HepG2 (cell line): ENCODE measurements at regions not wholly inside any gene's neighbourhood (a gene's known extent, or its start where the extent isn't known, plus 50 kb on each side); places are given as distances from the start of the nearest gene placed in this dataset.

Experiments
- ATAC-seq: fragments of 200-7000 bp; cut with Tn5 transposase; 3 replicates; pipeline ENCODE4 v1.9.1; 2020; ENCODE audit warnings: mild to moderate bottlenecking, moderate library complexity
- BruUV-seq: library from RNA; stranded (reverse); fragments of 400-500 nt; replicated peaks from 2 replicates; lab custom pipeline; 2021; lab: Mats Ljungman, UMichigan
- CTCF ChIA-PET: fragments of 300-600 bp; formaldehyde crosslinking; extraction: SDS; loops from one replicate; lab custom pipeline; 2021; ENCODE audit warnings: low total read pairs, inconsistent platforms, low intra/inter-chr PET ratio; lab: Yijun Ruan, JAX
- POLR2A ChIA-PET: fragments of 350-600 bp; sonication (Branson Sonifier 250); formaldehyde crosslinking; loops from one replicate; lab custom pipeline; 2020; ENCODE audit warnings: antibody characterized with exemption, inconsistent platforms; lab: Yijun Ruan, JAX
- DNase-seq: peaks from one replicate; pipeline ENCODE4 v3.0.0-alpha.2; 2015; ENCODE audit warnings: low spot score
- FAIRE-seq: peaks from 3 replicates; lab custom pipeline; 2011; peaks lifted over from hg19 to GRCh38; lab: Jason Lieb, UNC
- H2AFZ ChIP-seq: one replicate; pipeline ENCODE4 v1.6.1; 2011; ENCODE audit warnings: low read length, inconsistent platforms
- H3K27ac ChIP-seq: fragments of 300-600 bp; 3 replicates; pipeline ENCODE4 v1.8.0; 2011; ENCODE audit warnings: mixed run types, mild to moderate bottlenecking, mixed read lengths, low read length, inconsistent platforms; ENCODE audit not compliant: insufficient read depth; ENCODE audit errors: extremely low read length
- H3K27me3 ChIP-seq, 2 experiments: fragments of 200-600 bp in 1 of 2; 2 replicates in 1 of 2; 3 replicates in 1 of 2; pipeline versions ENCODE4 v1.6.0 to v1.8.0; 2011; ENCODE audit warnings: low read length in 2 of 2, mild to moderate bottlenecking in 2 of 2, moderate library complexity in 2 of 2, inconsistent platforms in 1 of 2; ENCODE audit not compliant: insufficient read depth in 2 of 2, control insufficient read depth in 1 of 2
- H3K36me3 ChIP-seq, 2 experiments: fragments of 200-600 bp in 1 of 2; replicated peaks in 1 of 2; 2 replicates in 1 of 2; 3 replicates in 1 of 2; pipeline versions ENCODE4 v1.5.1 to v1.8.0; 2011; ENCODE audit warnings: low read length in 2 of 2, inconsistent platforms in 1 of 2; ENCODE audit not compliant: insufficient read depth in 2 of 2, control insufficient read depth in 1 of 2
- H3K4me1 ChIP-seq: 2 replicates; pipeline ENCODE4 v1.5.1; 2012; ENCODE audit warnings: low read length, inconsistent platforms; ENCODE audit not compliant: insufficient read depth
- H3K4me2 ChIP-seq: 2 replicates; pipeline ENCODE4 v1.6.0; 2011; ENCODE audit warnings: low read depth, low read length, inconsistent platforms
- H3K4me3 ChIP-seq, 3 experiments: fragments of 200-600 bp in 1 of 3; sonication (generic), shearing (Covaris generic) in 1 of 3; replicated peaks in 1 of 3; 2 replicates each; pipeline ENCODE4 v1.5.1; 2011 to 2016; ENCODE audit warnings: low read length in 3 of 3, inconsistent platforms in 2 of 3, low read depth in 2 of 3, mild to moderate bottlenecking in 2 of 3, control low read depth in 1 of 3, mixed read lengths in 1 of 3; ENCODE audit not compliant: insufficient read depth in 1 of 3
- H3K79me2 ChIP-seq: one replicate; pipeline ENCODE4 v1.6.1; 2011; ENCODE audit warnings: low read length, inconsistent platforms; ENCODE audit not compliant: insufficient read depth
- H3K9ac ChIP-seq: 2 replicates; pipeline ENCODE4 v1.6.0; 2011; ENCODE audit warnings: mild to moderate bottlenecking, low read depth, low read length, inconsistent platforms; ENCODE audit not compliant: insufficient read depth
- H3K9me3 ChIP-seq: 2 replicates; pipeline ENCODE4 v1.5.1; 2012; ENCODE audit warnings: mild to moderate bottlenecking, low read length
- H4K20me1 ChIP-seq: 2 replicates; pipeline ENCODE4 v1.6.0; 2011; ENCODE audit warnings: inconsistent platforms, mild to moderate bottlenecking, low read length, moderate library complexity; ENCODE audit not compliant: insufficient read depth
- ASH2L ChIP-seq: fragments of 300-600, 200-600 bp; sonication (generic); IDR thresholded peaks from 2 replicates; pipeline ENCODE4 v1.7.0; 2017; ENCODE audit warnings: low read depth, mild to moderate bottlenecking, moderate library complexity, mixed read lengths, low read length; ENCODE audit not compliant: insufficient read length
- BCL6 ChIP-seq: IDR thresholded peaks from 2 replicates; pipeline ENCODE4 v1.6.1; 2016; ENCODE audit warnings: missing genetic modification reagents, missing compliant biosample characterization
- CBX1 ChIP-seq: IDR thresholded peaks from one replicate; pipeline ENCODE4 v1.6.1; 2016; ENCODE audit warnings: antibody characterized with exemption, low read depth
- HNF4G ChIP-seq, 2 experiments: sonication (generic) in 1 of 2; formaldehyde crosslinking in 1 of 2; IDR thresholded peaks; 2 replicates each; pipeline versions ENCODE4 v1.4.0 to v1.6.1; 2011 to 2020; ENCODE audit warnings: borderline replicate concordance in 2 of 2, low read depth in 2 of 2, mild to moderate bottlenecking in 2 of 2, low read length in 1 of 2, missing genetic modification reagents in 1 of 2, moderate library complexity in 1 of 2
- IKZF1 ChIP-seq: fragments of 450-650 bp; IDR thresholded peaks from 2 replicates; pipeline ENCODE4 v1.7.1; 2016
- KDM3A ChIP-seq: IDR thresholded peaks from 2 replicates; pipeline ENCODE4 v1.6.1; 2018; ENCODE audit warnings: low read depth, missing compliant biosample characterization
- KLF13 ChIP-seq: sonication (generic); formaldehyde crosslinking; IDR thresholded peaks from 2 replicates; pipeline ENCODE4 v1.4.0; 2020; ENCODE audit warnings: mild to moderate bottlenecking, missing genetic modification reagents
- KLF15 ChIP-seq: sonication (generic); formaldehyde crosslinking; IDR thresholded peaks from 2 replicates; pipeline ENCODE4 v1.8.1; 2023; ENCODE audit warnings: borderline replicate concordance, mild to moderate bottlenecking, inconsistent platforms, missing genetic modification reagents, mixed read lengths
- MYC ChIP-seq: sonication (generic); formaldehyde crosslinking; IDR thresholded peaks from 2 replicates; pipeline ENCODE4 v1.9.0; 2021; ENCODE audit warnings: missing genetic modification reagents, borderline replicate concordance
- NR3C1 ChIP-seq: sonication (generic); formaldehyde crosslinking; IDR thresholded peaks from 2 replicates; pipeline ENCODE4 v1.4.0; 2020; ENCODE audit warnings: missing genetic modification reagents
- NRL ChIP-seq: sonication (generic); formaldehyde crosslinking; IDR thresholded peaks from 2 replicates; pipeline ENCODE4 v1.5.0; 2020; ENCODE audit warnings: missing genetic modification reagents, mild to moderate bottlenecking, moderate library complexity, borderline replicate concordance
- RAD51 ChIP-seq: fragments of 450-650 bp; IDR thresholded peaks from 2 replicates; pipeline ENCODE4 v1.6.1; 2016; ENCODE audit warnings: borderline replicate concordance
- RFX5 ChIP-seq: IDR thresholded peaks from 2 replicates; pipeline ENCODE4 v1.6.1; 2011; ENCODE audit warnings: low read depth, low read length, improper control_type of control experiment
- SRF ChIP-seq: IDR thresholded peaks from 2 replicates; pipeline ENCODE4 v1.6.1; 2011; ENCODE audit warnings: mild to moderate bottlenecking, low read depth, low read length, moderate library complexity
- ZFY ChIP-seq: sonication (generic); formaldehyde crosslinking; IDR thresholded peaks from 2 replicates; pipeline ENCODE4 v1.4.0; 2020; ENCODE audit warnings: missing genetic modification reagents
- ZNF121 ChIP-seq: sonication (generic); formaldehyde crosslinking; IDR thresholded peaks from 2 replicates; pipeline ENCODE4 v1.5.0; 2020; ENCODE audit warnings: mild to moderate bottlenecking, missing genetic modification reagents
- ZNF446 ChIP-seq: sonication (generic); formaldehyde crosslinking; IDR thresholded peaks from 2 replicates; pipeline ENCODE4 v1.5.0; 2020; ENCODE audit warnings: mild to moderate bottlenecking, missing genetic modification reagents
- ZNF780A ChIP-seq: sonication (generic); formaldehyde crosslinking; IDR thresholded peaks from 2 replicates; pipeline ENCODE4 v1.8.0; 2022; ENCODE audit warnings: mild to moderate bottlenecking, missing genetic modification reagents, moderate library complexity
- ZNF83 ChIP-seq: sonication (generic); formaldehyde crosslinking; IDR thresholded peaks from 2 replicates; pipeline ENCODE4 v1.4.0; 2020; ENCODE audit warnings: missing genetic modification reagents, mild to moderate bottlenecking, borderline replicate concordance
- ZNF878 ChIP-seq: sonication (generic); formaldehyde crosslinking; IDR thresholded peaks from 2 replicates; pipeline ENCODE4 v1.8.1; 2023; ENCODE audit warnings: mild to moderate bottlenecking, missing genetic modification reagents, moderate library complexity
- WGBS: methylation state at CpG from one replicate; pipeline ENCODE4 v1.1.6; 2017; ENCODE audit warnings: low lambda C conversion rate; 5-methylcytosine and 5-hydroxymethylcytosine counted together
- in situ Hi-C: cut with HindIII; loops from 2 replicates; pipeline ENCODE4 v1.10.0; 2017; ENCODE audit warnings: low pct_unique_long_range_greater_than_20kb; ENCODE audit not compliant: extremely low pct_ligation_motif_present
- intact Hi-C: fragments of 100-400 bp; cut with micrococcal nuclease; formaldehyde crosslinking; loops from one replicate; pipeline ENCODE4 v1.10.0; 2022; ENCODE audit not compliant: unreplicated experiment
- TF ChIP-seq, protein P1 (sequence below): sonication (generic); formaldehyde crosslinking; IDR thresholded peaks from 2 replicates; pipeline ENCODE4 v1.4.0; 2020; ENCODE audit warnings: missing genetic modification reagents

DNA sequence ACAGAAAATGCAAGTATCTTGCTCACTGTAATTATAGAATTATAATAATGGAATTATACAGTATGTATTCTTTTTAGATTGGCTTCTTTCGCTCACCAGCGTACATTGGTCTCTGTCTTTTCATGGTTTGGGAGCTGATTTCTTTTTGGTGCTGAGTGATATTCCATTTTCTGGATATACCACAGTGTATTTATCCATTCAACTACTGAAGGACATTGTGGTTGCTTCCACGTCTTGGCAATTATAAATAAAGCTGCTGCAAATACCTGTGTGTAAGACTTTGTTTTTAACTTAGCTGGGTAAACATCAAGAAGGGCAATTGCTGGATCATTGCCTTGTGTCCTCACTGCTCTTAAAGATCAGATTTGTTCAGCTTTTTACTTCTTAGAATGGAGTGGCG is 55.3 kb downstream of the SEPTIN7 start:
- Histone ChIP-seq H3K79me2 (peaks cover 52% of the 10 kb centered on the region), H2AFZ (no peak overlapping the region), H3K27ac (no peak overlapping the region), H3K36me3 (peaks cover 2 to 5% of the 10 kb centered on the region in 2 experiments; a peak in 2 of 5 replicates), H3K27me3 (no peaks in the 10 kb centered on the region; a peak in 1 of 5 replicates), H3K4me3 (no peak overlapping the region), H4K20me1 (0 out of 2 replicates have a peak, but pooled peaks cover 2% of the 10 kb centered on the region), H3K9ac (no peak overlapping the region), H3K9me3 (no peaks in the 10 kb centered on the region), H3K4me1 (no peaks in the 10 kb centered on the region), H3K4me2 (no peak overlapping the region)
- TF ChIP-seq ZNF83 (CRISPR knock-in tag) (no peak), NR3C1 (no peak), ASH2L (no peak), ZNF878 (no peak), CBX1 (no peak), ZNF446 (CRISPR knock-in tag) (no peak), ZFY (no peak)
- in situ Hi-C loops (no loop called here), intact Hi-C loops (no loop called here)
- ChIA-PET CTCF (no interaction called here), POLR2A (no interaction called here)
- DNase-seq (no peak), ATAC-seq (no peak), FAIRE-seq (no peak)
- no TSS peak for BruUV-seq
- WGBS = 73% methylated on average over 4 of the region's 4 CpGs

DNA sequence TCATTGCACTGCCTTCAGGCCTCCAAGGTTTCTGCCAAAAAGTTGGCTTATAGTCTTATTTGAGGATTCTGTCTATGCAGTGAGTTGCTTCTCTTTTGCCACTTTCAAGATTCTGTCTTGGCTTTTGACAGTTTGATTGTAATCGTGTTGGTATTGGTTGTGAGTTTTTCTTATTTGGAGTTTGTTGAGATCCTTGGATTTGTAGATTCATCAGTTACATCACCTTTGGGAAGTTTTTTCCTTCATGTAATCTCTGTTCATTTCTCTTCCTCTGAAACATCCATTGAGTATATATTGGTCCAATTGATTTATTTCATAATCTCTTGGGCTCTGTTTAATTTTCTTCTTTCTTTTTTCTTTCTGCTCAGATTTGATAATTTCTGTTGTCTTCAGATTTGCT is 59.8 kb downstream of the SEPTIN7 start:
- CTCF ChIA-PET = no interaction called here
- Histone ChIP-seq H3K27me3 (no peaks in the 10 kb centered on the region), H2AFZ (no peak overlapping the region), H3K9me3 (no peaks in the 10 kb centered on the region), H3K9ac (no peak overlapping the region), H3K4me3 (no peak overlapping the region), H3K4me2 (no peak overlapping the region), H3K36me3 (peaks cover 2 to 8% of the 10 kb centered on the region in 2 experiments; a peak in 3 of 5 replicates), H3K79me2 (peaks cover 35% of the 10 kb centered on the region), H3K4me1 (no peaks in the 10 kb centered on the region), H4K20me1 (no peaks in the 10 kb centered on the region), H3K27ac (no peak overlapping the region)
- BruUV-seq = no TSS peak
- intact Hi-C loops (no loop called here), in situ Hi-C loops (no loop called here)
- DNase-seq (no peak), ATAC-seq (no peak), FAIRE-seq (no peak)
- POLR2A ChIA-PET = no interaction called here
- 100% methylated on average over 1 of the region's 1 CpG for WGBS
- no peak for TF ChIP-seq NRL (CRISPR knock-in tag)
- TF ChIP-seq MYC (CRISPR knock-in tag) = no peak
- TF ChIP-seq, protein P1, sequence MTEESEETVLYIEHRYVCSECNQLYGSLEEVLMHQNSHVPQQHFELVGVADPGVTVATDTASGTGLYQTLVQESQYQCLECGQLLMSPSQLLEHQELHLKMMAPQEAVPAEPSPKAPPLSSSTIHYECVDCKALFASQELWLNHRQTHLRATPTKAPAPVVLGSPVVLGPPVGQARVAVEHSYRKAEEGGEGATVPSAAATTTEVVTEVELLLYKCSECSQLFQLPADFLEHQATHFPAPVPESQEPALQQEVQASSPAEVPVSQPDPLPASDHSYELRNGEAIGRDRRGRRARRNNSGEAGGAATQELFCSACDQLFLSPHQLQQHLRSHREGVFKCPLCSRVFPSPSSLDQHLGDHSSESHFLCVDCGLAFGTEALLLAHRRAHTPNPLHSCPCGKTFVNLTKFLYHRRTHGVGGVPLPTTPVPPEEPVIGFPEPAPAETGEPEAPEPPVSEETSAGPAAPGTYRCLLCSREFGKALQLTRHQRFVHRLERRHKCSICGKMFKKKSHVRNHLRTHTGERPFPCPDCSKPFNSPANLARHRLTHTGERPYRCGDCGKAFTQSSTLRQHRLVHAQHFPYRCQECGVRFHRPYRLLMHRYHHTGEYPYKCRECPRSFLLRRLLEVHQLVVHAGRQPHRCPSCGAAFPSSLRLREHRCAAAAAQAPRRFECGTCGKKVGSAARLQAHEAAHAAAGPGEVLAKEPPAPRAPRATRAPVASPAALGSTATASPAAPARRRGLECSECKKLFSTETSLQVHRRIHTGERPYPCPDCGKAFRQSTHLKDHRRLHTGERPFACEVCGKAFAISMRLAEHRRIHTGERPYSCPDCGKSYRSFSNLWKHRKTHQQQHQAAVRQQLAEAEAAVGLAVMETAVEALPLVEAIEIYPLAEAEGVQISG (CRISPR knock-in tag) = no peak
- TF ChIP-seq RAD51 = no peak
- TF ChIP-seq BCL6 = no peak
- TF ChIP-seq SRF = no peak
- TF ChIP-seq ZNF121 (CRISPR knock-in tag) = no peak
- no peak for TF ChIP-seq HNF4G (IDR thresholded peaks at IDR 0.05; ENCODE audit: borderline replicate concordance, low read depth, low read length)
- TF ChIP-seq HNF4G (CRISPR knock-in tag; IDR thresholded peaks at IDR 0.05; ENCODE audit: borderline replicate concordance, low read depth) = no peak
- no peak for TF ChIP-seq IKZF1
- no peak for TF ChIP-seq RFX5
- no peak for TF ChIP-seq KLF13 (CRISPR knock-in tag)
- TF ChIP-seq KLF15 = no peak
- no peak for TF ChIP-seq ZNF780A (CRISPR knock-in tag)
- TF ChIP-seq KDM3A (CRISPR knock-in tag) = no peak
